Cardiac muscle cell (in vitro differentiated cells and primary cell): ENCODE measurements at regions not wholly inside any gene's neighbourhood (a gene's known extent, or its start where the extent isn't known, plus 50 kb on each side); places are given as distances from the start of the nearest gene placed in this dataset.

ENCODE experiments used
- DNase-seq, 2 donors: peaks; one replicate each; pipeline versions ENCODE4 v3.0.0 to v3.0.0-alpha.2; 2010 to 2017; ENCODE audit warnings: low read depth in 1 of 2, low spot score in 1 of 2
- H3K27ac ChIP-seq: fragments of 200-600 bp; sonication (generic); 2 replicates; pipeline ENCODE4 v1.5.1; 2016
- H3K27me3 ChIP-seq: fragments of 200-600 bp; sonication (generic); 2 replicates; pipeline ENCODE4 v1.6.0; 2016; ENCODE audit warnings: control low read depth
- H3K36me3 ChIP-seq: fragments of 200-600 bp; sonication (generic); 2 replicates; pipeline ENCODE4 v1.5.1; 2016; ENCODE audit warnings: control low read depth
- H3K4me1 ChIP-seq: fragments of 200-600 bp; sonication (generic); 2 replicates; pipeline ENCODE4 v1.8.1; 2017; ENCODE audit warnings: low read depth, mild to moderate bottlenecking, mixed run types
- H3K4me3 ChIP-seq: fragments of 200-600 bp; sonication (generic); 2 replicates; pipeline ENCODE4 v1.5.1; 2016; ENCODE audit warnings: mild to moderate bottlenecking
- H3K9me3 ChIP-seq: fragments of 200-600 bp; sonication (generic); 2 replicates; pipeline ENCODE4 v1.5.1; 2017; ENCODE audit warnings: low read depth, mild to moderate bottlenecking, control low read depth
- TF ChIP-seq, protein P1 (sequence below): IDR thresholded peaks from 2 replicates; pipeline ENCODE4 v1.5.1; 2012; ENCODE audit warnings: low read depth, mild to moderate bottlenecking, low read length

DNA sequence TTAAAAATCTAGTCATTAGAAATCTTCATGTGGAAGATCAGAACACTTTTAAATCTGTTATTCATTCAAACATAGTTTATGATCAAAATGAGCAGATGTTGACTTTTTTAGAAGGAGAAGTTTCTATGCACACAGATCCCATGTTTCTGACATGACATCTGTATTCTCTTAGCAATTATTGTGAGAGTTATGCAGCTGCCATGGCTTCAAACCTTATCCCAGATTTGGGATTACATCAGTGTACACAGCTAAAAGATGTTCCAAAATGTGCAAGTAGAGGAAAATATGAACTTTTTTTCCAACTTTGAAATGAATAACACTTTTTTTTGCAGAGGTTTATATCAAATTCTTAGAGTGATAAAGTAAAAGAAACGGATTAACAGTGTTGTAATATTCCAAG is 1166.9 kb downstream of the ZPLD1 start:
- H3K27me3 ChIP-seq, result no peaks in the 10 kb centered on the region
- H3K27ac ChIP-seq, result no peak overlapping the region
- no peak for DNase-seq
- no peaks in the 10 kb centered on the region for H3K36me3 ChIP-seq
- H3K4me1 ChIP-seq, result no peaks in the 10 kb centered on the region
- H3K9me3 ChIP-seq, result no peaks in the 10 kb centered on the region
- H3K4me3 ChIP-seq, result no peak overlapping the region
- TF ChIP-seq, protein P1, sequence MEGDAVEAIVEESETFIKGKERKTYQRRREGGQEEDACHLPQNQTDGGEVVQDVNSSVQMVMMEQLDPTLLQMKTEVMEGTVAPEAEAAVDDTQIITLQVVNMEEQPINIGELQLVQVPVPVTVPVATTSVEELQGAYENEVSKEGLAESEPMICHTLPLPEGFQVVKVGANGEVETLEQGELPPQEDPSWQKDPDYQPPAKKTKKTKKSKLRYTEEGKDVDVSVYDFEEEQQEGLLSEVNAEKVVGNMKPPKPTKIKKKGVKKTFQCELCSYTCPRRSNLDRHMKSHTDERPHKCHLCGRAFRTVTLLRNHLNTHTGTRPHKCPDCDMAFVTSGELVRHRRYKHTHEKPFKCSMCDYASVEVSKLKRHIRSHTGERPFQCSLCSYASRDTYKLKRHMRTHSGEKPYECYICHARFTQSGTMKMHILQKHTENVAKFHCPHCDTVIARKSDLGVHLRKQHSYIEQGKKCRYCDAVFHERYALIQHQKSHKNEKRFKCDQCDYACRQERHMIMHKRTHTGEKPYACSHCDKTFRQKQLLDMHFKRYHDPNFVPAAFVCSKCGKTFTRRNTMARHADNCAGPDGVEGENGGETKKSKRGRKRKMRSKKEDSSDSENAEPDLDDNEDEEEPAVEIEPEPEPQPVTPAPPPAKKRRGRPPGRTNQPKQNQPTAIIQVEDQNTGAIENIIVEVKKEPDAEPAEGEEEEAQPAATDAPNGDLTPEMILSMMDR, result no peak

DNA sequence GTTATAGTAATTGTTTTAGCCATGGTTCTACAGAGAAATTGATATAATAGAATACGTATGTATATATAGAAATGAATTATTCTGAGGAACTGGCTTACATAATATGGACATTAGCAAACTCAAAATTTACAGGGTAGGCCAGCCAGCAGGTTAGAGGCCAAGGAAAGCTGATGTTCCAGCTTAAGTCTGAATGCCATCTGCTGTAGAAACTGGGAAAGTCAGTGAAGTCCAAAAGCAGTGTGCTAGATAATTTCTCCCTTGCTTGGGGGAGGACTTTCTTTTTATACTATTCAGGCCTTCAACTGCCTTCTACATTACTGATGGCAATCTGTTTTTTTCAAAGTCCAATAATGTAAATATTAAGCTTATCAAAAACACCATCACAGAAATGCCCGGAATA is 1174.7 kb downstream of the ZPLD1 start:
- Histone ChIP-seq H3K4me3 (no peak overlapping the region), H3K4me1 (peaks cover 29% of the 10 kb centered on the region), H3K9me3 (no peaks in the 10 kb centered on the region), H3K27ac (no peak overlapping the region), H3K27me3 (no peaks in the 10 kb centered on the region), H3K36me3 (no peaks in the 10 kb centered on the region)
- TF ChIP-seq, protein P1, result no peak
- no peak for DNase-seq

DNA sequence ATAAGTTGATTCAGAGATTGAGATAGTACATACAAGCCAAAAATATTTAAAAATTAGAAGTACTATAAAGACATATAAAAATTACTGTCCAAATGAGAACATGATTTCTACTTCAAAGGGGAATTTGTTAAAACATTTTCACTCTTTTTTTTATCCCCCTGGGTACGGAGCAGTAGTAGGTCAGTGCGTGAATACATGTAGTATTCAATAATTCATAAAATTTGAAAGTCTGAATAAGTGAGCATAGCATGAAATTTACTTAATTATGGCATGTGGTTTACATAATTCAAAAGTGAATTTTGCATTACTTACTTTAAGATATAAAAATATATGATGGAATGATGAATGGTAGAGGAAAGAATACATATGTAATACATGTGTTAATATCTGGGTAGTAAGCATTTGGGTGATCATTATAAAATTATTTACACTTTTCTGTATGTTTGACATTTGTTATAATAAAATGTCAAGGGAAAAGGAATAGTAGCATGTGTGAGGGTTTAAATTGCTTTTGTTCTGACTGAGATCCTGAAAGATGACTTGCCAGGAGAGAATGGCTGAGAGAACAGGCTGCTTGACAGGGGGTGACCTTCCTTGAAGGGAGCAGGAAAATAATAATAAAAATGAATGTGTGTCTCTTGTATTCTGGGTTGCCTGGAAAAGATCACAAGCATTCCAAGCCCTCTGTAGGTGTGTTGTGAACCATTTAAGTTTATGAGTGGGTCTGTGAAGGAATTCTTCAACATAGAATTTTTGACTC is 1178.8 kb downstream of the ZPLD1 start:
- H3K36me3 ChIP-seq, result no peaks in the 10 kb centered on the region
- peak in 1 of 2 donors; percentile 2 for DNase-seq
- H3K4me1 ChIP-seq, result peaks cover 31% of the 10 kb centered on the region
- H3K9me3 ChIP-seq, result no peaks in the 10 kb centered on the region
- peak overlapping the region; percentile 2 for H3K27ac ChIP-seq
- no peaks in the 10 kb centered on the region for H3K27me3 ChIP-seq
- no peak overlapping the region for H3K4me3 ChIP-seq
- TF ChIP-seq, protein P1, result no peak

DNA sequence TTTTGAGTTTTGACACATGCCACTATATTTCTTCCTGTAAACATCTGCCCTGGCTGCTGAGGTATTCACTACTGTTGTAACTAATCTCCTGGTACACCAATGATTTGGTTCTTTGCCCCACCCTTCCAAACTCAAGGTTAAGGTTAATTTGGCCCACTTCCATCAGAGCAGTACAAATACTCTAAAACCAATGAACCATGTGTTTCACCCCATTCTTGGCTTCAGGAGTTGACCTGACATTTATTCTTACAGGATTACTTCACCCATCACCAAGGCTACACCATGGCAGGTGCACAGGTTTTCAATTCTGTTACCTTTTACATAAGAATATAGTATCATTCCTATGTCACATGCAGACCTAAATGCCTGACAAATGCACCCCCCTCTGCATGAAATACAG is 1179.9 kb downstream of the ZPLD1 start:
- Histone ChIP-seq H3K27ac (no peak overlapping the region), H3K36me3 (no peaks in the 10 kb centered on the region), H3K9me3 (no peaks in the 10 kb centered on the region), H3K4me3 (no peak overlapping the region), H3K4me1 (peaks cover 31% of the 10 kb centered on the region), H3K27me3 (no peaks in the 10 kb centered on the region)
- no peak for DNase-seq
- TF ChIP-seq, protein P1, result no peak

DNA sequence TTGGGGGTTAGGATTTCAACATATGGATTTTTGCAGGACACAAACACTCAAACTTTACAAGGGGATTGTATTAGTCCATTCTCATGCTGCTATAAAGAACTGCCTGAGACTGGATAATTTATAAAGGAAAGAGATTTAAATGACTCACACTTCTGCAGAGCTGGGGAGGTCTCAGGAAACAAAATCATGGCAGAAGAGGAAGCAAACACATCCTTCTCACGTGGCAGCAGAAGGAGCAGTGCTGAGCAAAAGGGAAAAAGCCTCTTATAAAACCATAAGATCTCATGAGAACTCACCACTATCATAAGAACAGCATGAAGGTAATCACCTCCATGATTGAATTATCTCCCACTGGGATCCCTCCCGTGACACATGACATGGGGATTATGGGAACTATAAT is 1183.1 kb downstream of the ZPLD1 start:
- no peak for DNase-seq
- Histone ChIP-seq H3K4me1 (peaks cover 17% of the 10 kb centered on the region), H3K36me3 (no peaks in the 10 kb centered on the region), H3K9me3 (no peaks in the 10 kb centered on the region), H3K27me3 (no peaks in the 10 kb centered on the region), H3K4me3 (no peak overlapping the region), H3K27ac (no peak overlapping the region)
- TF ChIP-seq, protein P1, result no peak
